Colonic mucosa (tissue), 4 donors: ENCODE measurements at regions not wholly inside any gene's neighbourhood (a gene's known extent, or its start where the extent isn't known, plus 50 kb on each side); places are given as distances from the start of the nearest gene placed in this dataset.

Source experiments
- DNase-seq: peaks from one replicate; pipeline ENCODE4 v3.0.0-alpha.2; 2020
- H3K27ac ChIP-seq: fragments of 200-600 bp; one replicate; pipeline ENCODE4 v1.8.0; 2021
- H3K27me3 ChIP-seq: fragments of 200-600 bp; one replicate; pipeline ENCODE4 v1.8.0; 2021
- H3K36me3 ChIP-seq: fragments of 200-600 bp; one replicate; pipeline ENCODE4 v1.8.0; 2021
- H3K4me1 ChIP-seq: fragments of 200-600 bp; one replicate; pipeline ENCODE4 v1.8.0; 2021; ENCODE audit warnings: mild to moderate bottlenecking
- H3K4me3 ChIP-seq: fragments of 200-600 bp; one replicate; pipeline ENCODE4 v1.8.0; 2021
- H3K9ac ChIP-seq, 2 donors: one replicate each; pipeline ENCODE4 v1.7.0; 2013; ENCODE audit warnings: control low read depth in 2 of 2, low read depth in 2 of 2, low read length in 2 of 2
- H3K9me3 ChIP-seq: fragments of 200-600 bp; one replicate; pipeline ENCODE4 v1.8.0; 2021
- intact Hi-C: fragments of 100-400 bp; cut with DNase I; formaldehyde crosslinking; loops from one replicate; pipeline ENCODE4 v1.14.1; 2022
- TF ChIP-seq, protein P1 (sequence below): fragments of 200-600 bp; IDR thresholded peaks from one replicate; pipeline ENCODE4 v1.8.0; 2022; ENCODE audit warnings: antibody characterized with exemption, mild to moderate bottlenecking
- donor health status: healthy.
- donor health status: DM: no; HTN: no; CAD: no.
- donor health status: DM: no; HTN: no; CAD: no.

DNA sequence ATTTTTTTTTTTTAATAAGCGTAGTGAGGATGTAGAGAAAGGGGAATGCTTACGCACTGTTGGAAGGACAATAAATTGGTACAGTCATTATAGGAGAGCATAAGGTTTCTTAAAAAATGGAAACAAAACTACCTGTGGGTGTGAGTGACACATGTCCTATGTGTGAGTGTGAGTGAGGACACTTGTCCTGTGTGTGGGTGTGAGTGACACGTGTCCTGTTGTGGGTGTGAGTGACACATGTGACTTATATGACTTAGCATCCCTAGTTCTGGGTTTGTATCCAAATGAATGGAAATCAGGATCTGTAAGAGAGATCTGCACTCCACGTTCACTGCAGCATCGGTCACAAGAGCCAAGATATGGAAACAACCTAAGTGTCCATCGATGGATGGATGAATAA lies 91.8 kb downstream of the CBLN2 start:
- TF ChIP-seq, protein P1, sequence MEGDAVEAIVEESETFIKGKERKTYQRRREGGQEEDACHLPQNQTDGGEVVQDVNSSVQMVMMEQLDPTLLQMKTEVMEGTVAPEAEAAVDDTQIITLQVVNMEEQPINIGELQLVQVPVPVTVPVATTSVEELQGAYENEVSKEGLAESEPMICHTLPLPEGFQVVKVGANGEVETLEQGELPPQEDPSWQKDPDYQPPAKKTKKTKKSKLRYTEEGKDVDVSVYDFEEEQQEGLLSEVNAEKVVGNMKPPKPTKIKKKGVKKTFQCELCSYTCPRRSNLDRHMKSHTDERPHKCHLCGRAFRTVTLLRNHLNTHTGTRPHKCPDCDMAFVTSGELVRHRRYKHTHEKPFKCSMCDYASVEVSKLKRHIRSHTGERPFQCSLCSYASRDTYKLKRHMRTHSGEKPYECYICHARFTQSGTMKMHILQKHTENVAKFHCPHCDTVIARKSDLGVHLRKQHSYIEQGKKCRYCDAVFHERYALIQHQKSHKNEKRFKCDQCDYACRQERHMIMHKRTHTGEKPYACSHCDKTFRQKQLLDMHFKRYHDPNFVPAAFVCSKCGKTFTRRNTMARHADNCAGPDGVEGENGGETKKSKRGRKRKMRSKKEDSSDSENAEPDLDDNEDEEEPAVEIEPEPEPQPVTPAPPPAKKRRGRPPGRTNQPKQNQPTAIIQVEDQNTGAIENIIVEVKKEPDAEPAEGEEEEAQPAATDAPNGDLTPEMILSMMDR: no peak
- H3K27ac ChIP-seq: no peak overlapping the region
- H3K27me3 ChIP-seq: no peaks in the 10 kb centered on the region
- intact Hi-C loops: no loop called here
- H3K9ac ChIP-seq: no peak overlapping the region
- no peaks in the 10 kb centered on the region for H3K36me3 ChIP-seq
- no peak for DNase-seq
- H3K4me3 ChIP-seq: no peak overlapping the region
- no peaks in the 10 kb centered on the region for H3K9me3 ChIP-seq
- no peaks in the 10 kb centered on the region for H3K4me1 ChIP-seq

DNA sequence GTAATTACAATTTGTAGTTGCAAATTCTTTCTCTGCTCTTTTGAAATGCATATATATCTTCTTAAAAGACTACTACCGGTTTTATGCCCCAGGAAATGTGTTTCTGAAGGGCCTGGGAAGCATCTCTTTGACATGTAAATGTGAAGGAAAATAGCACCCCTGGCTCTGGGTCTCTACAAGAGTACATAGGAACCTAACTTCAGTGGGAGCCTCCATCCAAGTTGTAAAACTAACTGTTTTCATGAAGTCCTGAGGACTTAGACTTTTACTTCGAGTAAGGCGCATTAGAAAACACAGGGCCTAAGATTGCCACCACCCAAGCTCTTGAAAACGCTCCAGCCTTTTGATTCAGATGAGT lies 99.4 kb downstream of the CBLN2 start:
- H3K4me1 ChIP-seq: no peaks in the 10 kb centered on the region
- no peaks in the 10 kb centered on the region for H3K36me3 ChIP-seq
- no peaks in the 10 kb centered on the region for H3K27me3 ChIP-seq
- TF ChIP-seq, protein P1: no peak
- H3K4me3 ChIP-seq: no peak overlapping the region
- H3K9ac ChIP-seq: no peak overlapping the region
- no peak overlapping the region for H3K27ac ChIP-seq
- DNase-seq: no peak
- no peaks in the 10 kb centered on the region for H3K9me3 ChIP-seq
- intact Hi-C loops: no loop called here

DNA sequence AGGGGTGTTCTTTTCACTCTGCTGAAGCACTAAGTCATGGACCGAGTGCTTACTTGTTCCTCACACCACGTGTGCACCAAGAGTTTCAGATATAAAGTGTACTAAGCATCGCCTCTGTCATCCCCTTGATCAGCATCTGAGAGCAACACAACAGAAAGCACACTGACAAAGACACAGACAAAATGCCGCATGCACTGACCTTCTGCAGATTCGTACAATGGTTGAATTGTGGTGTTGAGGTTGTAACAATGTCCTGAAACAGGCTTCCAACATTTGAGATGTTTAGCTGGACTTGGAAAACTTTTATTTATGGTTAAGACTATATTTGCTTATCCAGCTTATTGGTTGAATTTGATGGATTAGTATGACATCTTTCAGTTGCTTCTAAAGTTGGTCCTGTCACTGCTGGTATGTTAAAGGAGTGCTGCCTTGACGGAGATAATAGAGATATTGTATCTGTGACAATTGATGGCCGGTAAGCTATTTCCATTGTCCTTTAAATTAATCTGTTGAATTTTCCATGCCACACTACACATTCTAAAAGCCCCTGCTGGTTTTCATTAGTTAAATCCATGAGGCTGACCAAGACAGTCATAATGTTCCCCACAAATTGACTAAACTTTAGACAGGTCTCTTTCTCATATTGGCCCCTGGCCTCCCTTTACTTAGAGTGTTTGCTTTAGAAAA lies 99.9 kb downstream of the CBLN2 start:
- intact Hi-C loops: no loop called here
- TF ChIP-seq, protein P1: no peak

DNA sequence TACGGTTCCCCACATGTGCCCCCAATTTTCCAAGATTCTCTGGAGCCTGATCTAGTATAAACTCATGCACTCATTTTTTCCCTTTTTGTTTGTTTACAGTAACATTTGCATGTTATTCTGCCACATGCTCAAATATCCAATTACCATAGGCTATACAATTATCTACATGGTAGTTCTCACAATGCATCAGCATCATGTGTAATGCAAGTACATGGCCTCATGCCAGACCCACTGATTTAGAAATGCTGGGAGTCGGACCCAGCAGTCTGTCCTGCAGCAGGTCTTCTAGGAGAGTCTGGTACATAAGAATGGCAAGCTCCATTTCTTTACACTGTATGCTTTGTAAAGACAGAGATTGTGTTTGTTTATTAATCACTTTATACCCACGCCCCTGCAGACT lies 107.7 kb downstream of the CBLN2 start:
- no peak for DNase-seq
- TF ChIP-seq, protein P1: no peak
- intact Hi-C loops: no loop called here

More for the DNA sequence above, 99.9 kb downstream of the CBLN2 start:
- no peak overlapping the region for H3K9ac ChIP-seq
- no peaks in the 10 kb centered on the region for H3K36me3 ChIP-seq
- H3K27ac ChIP-seq: no peak overlapping the region
- DNase-seq: no peak
- no peaks in the 10 kb centered on the region for H3K9me3 ChIP-seq
- no peak overlapping the region for H3K4me3 ChIP-seq
- no peaks in the 10 kb centered on the region for H3K4me1 ChIP-seq
- H3K27me3 ChIP-seq: no peaks in the 10 kb centered on the region

DNA sequence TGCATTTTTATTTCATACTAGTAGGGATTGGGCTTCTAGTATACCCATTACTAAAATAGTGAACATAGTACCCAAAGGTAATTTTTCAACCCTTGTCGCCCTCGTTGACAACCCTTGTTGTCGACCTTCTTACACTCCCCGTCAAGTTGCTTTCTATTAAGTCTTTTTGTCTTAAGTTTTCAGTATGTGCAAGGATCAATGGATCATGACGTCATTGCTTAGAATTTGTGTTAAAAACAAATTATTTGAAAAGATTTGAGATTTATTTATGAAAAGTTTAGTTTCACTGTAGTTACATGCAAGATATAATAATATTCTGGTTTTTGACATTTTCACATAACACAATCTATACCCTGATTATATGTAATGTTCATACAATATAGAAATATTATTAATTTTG lies 110.4 kb downstream of the CBLN2 start:
- Histone ChIP-seq H3K27me3 (no peaks in the 10 kb centered on the region), H3K27ac (no peak overlapping the region), H3K4me3 (no peak overlapping the region), H3K9me3 (no peaks in the 10 kb centered on the region), H3K36me3 (no peaks in the 10 kb centered on the region), H3K9ac (no peak overlapping the region), H3K4me1 (no peaks in the 10 kb centered on the region)
- no peak for DNase-seq
- TF ChIP-seq, protein P1: no peak
- intact Hi-C loops: no loop called here

More for the DNA sequence above, 107.7 kb downstream of the CBLN2 start:
- Histone ChIP-seq H3K36me3 (no peaks in the 10 kb centered on the region), H3K9me3 (no peaks in the 10 kb centered on the region), H3K27ac (no peak overlapping the region), H3K27me3 (no peaks in the 10 kb centered on the region), H3K9ac (no peak overlapping the region), H3K4me1 (no peaks in the 10 kb centered on the region), H3K4me3 (no peak overlapping the region)
